ENCODE measurements at regions not wholly inside any gene's neighbourhood (a gene's known extent, or its start where the extent isn't known, plus 50 kb on each side); places are given as distances from the start of the nearest gene placed in this dataset.

- no peak for DNase-seq
Measured at GRCh38 chr2:145741181-145741580, 1221.3 kb upstream of the ZEB2 start.

- DNase-seq, result no peak
Measured at GRCh38 chr2:145740302-145740701, 1220.4 kb upstream of the ZEB2 start.

GRCh38 chr2:145739681-145740080 is 1219.8 kb upstream of the ZEB2 start:
- no peak for DNase-seq

- no peak for DNase-seq
Measured at GRCh38 chr2:145736871-145737270, 1217.0 kb upstream of the ZEB2 start.

- no peak for DNase-seq
Measured at GRCh38 chr2:145731467-145731866, 1211.5 kb upstream of the ZEB2 start.

GRCh38 chr2:145729993-145730770 is 1210.3 kb upstream of the ZEB2 start:
- no peak for DNase-seq

- DNase-seq, result no peak
Measured at GRCh38 chr2:145729481-145729880, 1209.6 kb upstream of the ZEB2 start.

GRCh38 chr2:145728511-145728910 is 1208.6 kb upstream of the ZEB2 start:
- DNase-seq, result no peak

- no peak for DNase-seq
Measured at GRCh38 chr2:145725876-145726275, 1206.0 kb upstream of the ZEB2 start.

GRCh38 chr2:145724311-145724898 is 1204.5 kb upstream of the ZEB2 start:
- no peak for DNase-seq

- no peak for DNase-seq
Measured at GRCh38 chr2:145723872-145724271, 1204.0 kb upstream of the ZEB2 start.

GRCh38 chr2:145721681-145722080 is 1201.8 kb upstream of the ZEB2 start:
- no peak for DNase-seq

- DNase-seq, result no peak
Measured at GRCh38 chr2:145715601-145716000, 1195.7 kb upstream of the ZEB2 start.

- DNase-seq, result no peak
Measured at GRCh38 chr2:145710303-145710702, 1190.4 kb upstream of the ZEB2 start.

- DNase-seq, result no peak
Measured at GRCh38 chr2:145702305-145702704, 1182.4 kb upstream of the ZEB2 start.

- DNase-seq, result no peak
Measured at GRCh38 chr2:145692971-145693478, 1173.1 kb upstream of the ZEB2 start.

- DNase-seq, result no peak
Measured at GRCh38 chr2:145691659-145692058, 1171.7 kb upstream of the ZEB2 start.

- no peak for DNase-seq
Measured at GRCh38 chr2:145690183-145690778, 1170.4 kb upstream of the ZEB2 start.

- DNase-seq, result no peak
Measured at GRCh38 chr2:145689277-145689676, 1169.4 kb upstream of the ZEB2 start.

GRCh38 chr2:145688156-145688555 is 1168.2 kb upstream of the ZEB2 start:
- no peak for DNase-seq

- DNase-seq, result no peak
Measured at GRCh38 chr2:145687442-145688134, 1167.7 kb upstream of the ZEB2 start.

GRCh38 chr2:145685383-145686050 is 1165.6 kb upstream of the ZEB2 start:
- DNase-seq, result no peak

All from skin of body (tissue), 1 donor.